Thoracic aorta (tissue), 2 donors: ENCODE measurements at regions not wholly inside any gene's neighbourhood (a gene's known extent, or its start where the extent isn't known, plus 50 kb on each side); places are given as distances from the start of the nearest gene placed in this dataset.

Experiments
- ATAC-seq: fragments of 150-250 bp; one replicate; pipeline ENCODE4 v1.8.0; 2017; ENCODE audit warnings: low read depth; ENCODE audit not compliant: insufficient number of reproducible peaks, low FRiP score
- DNase-seq: peaks from one replicate; pipeline ENCODE4 v3.0.0-alpha.2; 2020; ENCODE audit warnings: low spot score
- H3K27ac ChIP-seq, 2 donors: fragments of 200-600 bp; sonication (generic); 1 replicate in 1 of 2; 2 replicates in 1 of 2; pipeline ENCODE4 v1.5.1; 2016; ENCODE audit warnings: mild to moderate bottlenecking in 2 of 2, moderate library complexity in 2 of 2
- H3K27me3 ChIP-seq: fragments of 200-600 bp; sonication (generic); replicated peaks from 2 replicates; pipeline ENCODE4 v1.6.0; 2016; ENCODE audit warnings: mild to moderate bottlenecking; ENCODE audit not compliant: insufficient read depth
- H3K36me3 ChIP-seq: fragments of 200-600 bp; sonication (generic); one replicate; pipeline ENCODE4 v1.5.1; 2016
- H3K4me1 ChIP-seq, 2 donors: fragments of 200-600 bp; sonication (generic); 1 replicate in 1 of 2; 2 replicates in 1 of 2; pipeline versions ENCODE4 v1.5.1 to v1.6.0; 2016; ENCODE audit warnings: low read depth in 2 of 2, mild to moderate bottlenecking in 1 of 2; ENCODE audit not compliant: control insufficient read depth in 1 of 2
- H3K4me3 ChIP-seq: fragments of 200-600 bp; sonication (generic); 2 replicates; pipeline ENCODE4 v1.5.1; 2016; ENCODE audit warnings: mild to moderate bottlenecking
- H3K9me3 ChIP-seq: fragments of 200-600 bp; sonication (generic); 2 replicates; pipeline ENCODE4 v1.5.1; 2016
- CTCF ChIP-seq: fragments of 200-600 bp; sonication (generic); IDR thresholded peaks from one replicate; pipeline ENCODE4 v1.5.1; 2019; ENCODE audit warnings: antibody characterized with exemption

GRCh38 chr14:34256223-34256622, 205.8 kb downstream of the SPTSSA start:
- no peak for ATAC-seq

GRCh38 chr14:34254571-34254970, 207.5 kb downstream of the SPTSSA start:
- no peak for TF ChIP-seq CTCF
- Histone ChIP-seq H3K27me3 (no peaks in the 10 kb centered on the region), H3K4me3 (no peak overlapping the region), H3K27ac (no peak overlapping the region), H3K9me3 (no peaks in the 10 kb centered on the region), H3K36me3 (no peaks in the 10 kb centered on the region), H3K4me1 (no peaks in the 10 kb centered on the region)
- no peak for ATAC-seq
- DNase-seq: no peak

More at GRCh38 chr14:34256223-34256622, 205.8 kb downstream of the SPTSSA start:
- no peaks in the 10 kb centered on the region for H3K36me3 ChIP-seq
- no peaks in the 10 kb centered on the region for H3K27me3 ChIP-seq
- no peak overlapping the region for H3K4me3 ChIP-seq
- no peaks in the 10 kb centered on the region for H3K4me1 ChIP-seq
- no peaks in the 10 kb centered on the region for H3K9me3 ChIP-seq
- TF ChIP-seq CTCF: no peak
- H3K27ac ChIP-seq: no peak overlapping the region
- no peak for DNase-seq

- Histone ChIP-seq H3K4me3 (no peak overlapping the region), H3K4me1 (no peaks in the 10 kb centered on the region), H3K27ac (no peak overlapping the region), H3K27me3 (no peaks in the 10 kb centered on the region), H3K9me3 (no peaks in the 10 kb centered on the region), H3K36me3 (no peaks in the 10 kb centered on the region)
- DNase-seq: no peak
- ATAC-seq: no peak
- no peak for TF ChIP-seq CTCF
Observed at GRCh38 chr14:34254031-34254430, 208.0 kb downstream of the SPTSSA start.

GRCh38 chr14:34252227-34252626, 209.8 kb downstream of the SPTSSA start:
- DNase-seq: no peak
- Histone ChIP-seq H3K4me1 (no peaks in the 10 kb centered on the region), H3K36me3 (no peaks in the 10 kb centered on the region), H3K27ac (no peak overlapping the region), H3K4me3 (no peak overlapping the region), H3K27me3 (no peaks in the 10 kb centered on the region), H3K9me3 (no peaks in the 10 kb centered on the region)
- no peak for TF ChIP-seq CTCF
- ATAC-seq: no peak

- no peaks in the 10 kb centered on the region for H3K27me3 ChIP-seq
- DNase-seq (no peak), ATAC-seq (no peak)
- no peak overlapping the region for H3K27ac ChIP-seq
- H3K9me3 ChIP-seq: no peaks in the 10 kb centered on the region
- no peaks in the 10 kb centered on the region for H3K36me3 ChIP-seq
- H3K4me3 ChIP-seq: no peak overlapping the region
- no peaks in the 10 kb centered on the region for H3K4me1 ChIP-seq
- no peak for TF ChIP-seq CTCF
Observed at GRCh38 chr14:34251662-34252061, 210.4 kb downstream of the SPTSSA start.
